SK-N-SH (cell line): ENCODE measurements at regions not wholly inside any gene's neighbourhood (a gene's known extent, or its start where the extent isn't known, plus 50 kb on each side); places are given as distances from the start of the nearest gene placed in this dataset.

Experiments
- CTCF ChIA-PET: fragments of 300-600, 350-600 bp; formaldehyde crosslinking; extraction: SDS; loops from one replicate; lab custom pipeline; 2021; lab: Yijun Ruan, JAX
- POLR2A ChIA-PET: fragments of 350-600 bp; sonication (Branson Sonifier 250); formaldehyde crosslinking; extraction: SDS; loops from one replicate; lab custom pipeline; 2020; ENCODE audit warnings: antibody characterized with exemption, inconsistent platforms; lab: Yijun Ruan, JAX
- DNase-seq: peaks from one replicate; pipeline ENCODE4 v3.0.0; 2012
- H2AFZ ChIP-seq: fragments of 200-600 bp; sonication (generic); 2 replicates; pipeline ENCODE4 v1.8.1; 2016; ENCODE audit warnings: antibody characterized with exemption, mild to moderate bottlenecking, low read depth
- H3F3A ChIP-seq: fragments of 200-600 bp; sonication (generic); replicated peaks from 2 replicates; pipeline ENCODE3; 2016; ENCODE audit warnings: antibody characterized with exemption, mild to moderate bottlenecking; ENCODE audit not compliant: insufficient read depth
- H3K27ac ChIP-seq, 2 experiments: fragments of 200-500 bp in 1 of 2; fragments of 200-600 bp in 1 of 2; sonication (Bioruptor generic) in 1 of 2; sonication (generic), shearing (Covaris generic) in 1 of 2; 2 replicates each; pipeline versions ENCODE4 v1.5.1 to v1.6.1; 2014 to 2016; ENCODE audit warnings: low read depth in 2 of 2, inconsistent platforms in 1 of 2, low read length in 1 of 2, mild to moderate bottlenecking in 1 of 2, mixed read lengths in 1 of 2
- H3K27me3 ChIP-seq: fragments of 200-600 bp; sonication (generic), shearing (Covaris generic); 2 replicates; pipeline ENCODE4 v1.6.1; 2016; ENCODE audit warnings: mixed run types; ENCODE audit not compliant: insufficient read depth
- H3K36me3 ChIP-seq, 2 experiments: fragments of 200-500 bp in 1 of 2; fragments of 200-600 bp in 1 of 2; sonication (Bioruptor generic) in 1 of 2; sonication (generic) in 1 of 2; replicated peaks in 1 of 2; 2 replicates each; pipeline versions ENCODE3 to v1.5.1; 2014 to 2016; ENCODE audit warnings: low read length in 1 of 2, mild to moderate bottlenecking in 1 of 2; ENCODE audit not compliant: insufficient read depth in 2 of 2, control insufficient read depth in 1 of 2
- H3K4me1 ChIP-seq, 2 experiments: fragments of 200-500 bp in 1 of 2; fragments of 200-600 bp in 1 of 2; sonication (Bioruptor generic) in 1 of 2; sonication (generic), shearing (Covaris generic) in 1 of 2; 2 replicates each; pipeline versions ENCODE4 v1.5.1 to v1.6.1; 2014 to 2016; ENCODE audit warnings: low read depth in 1 of 2, low read length in 1 of 2, mixed run types in 1 of 2; ENCODE audit not compliant: insufficient read depth in 2 of 2, control insufficient read depth in 1 of 2
- H3K4me2 ChIP-seq: fragments of 200-600 bp; sonication (generic), shearing (Covaris generic); 2 replicates; pipeline ENCODE4 v1.6.1; 2017; ENCODE audit warnings: mixed run types
- H3K4me3 ChIP-seq, 2 experiments: fragments of 200-500 bp in 1 of 2; fragments of 200-600 bp in 1 of 2; sonication (Bioruptor generic) in 1 of 2; sonication (generic), shearing (Covaris generic) in 1 of 2; 2 replicates each; pipeline versions ENCODE4 v1.5.1 to v1.8.1; 2014 to 2016; ENCODE audit warnings: low read depth in 2 of 2, inconsistent platforms in 1 of 2, low read length in 1 of 2, mild to moderate bottlenecking in 1 of 2, mixed read lengths in 1 of 2, moderate library complexity in 1 of 2
- H3K79me2 ChIP-seq: fragments of 200-600 bp; sonication (generic); 2 replicates; pipeline ENCODE4 v1.8.1; 2017; ENCODE audit warnings: mild to moderate bottlenecking; ENCODE audit not compliant: insufficient read depth
- H3K9ac ChIP-seq: fragments of 200-600 bp; sonication (generic); 2 replicates; pipeline ENCODE4 v1.6.1; 2017; ENCODE audit warnings: mixed run types
- H3K9me2 ChIP-seq: fragments of 200-600 bp; sonication (generic); 2 replicates; pipeline ENCODE4 v1.6.1; 2017; ENCODE audit warnings: mixed run types
- H3K9me3 ChIP-seq: fragments of 200-600 bp; sonication (generic); 2 replicates; pipeline ENCODE4 v1.6.1; 2017; ENCODE audit warnings: mixed run types, mild to moderate bottlenecking, moderate library complexity
- H4K20me1 ChIP-seq: fragments of 200-600 bp; sonication (generic); 2 replicates; pipeline ENCODE4 v1.6.1; 2017; ENCODE audit warnings: mild to moderate bottlenecking, mixed run types; ENCODE audit not compliant: insufficient read depth
- CHD2 ChIP-seq: fragments of 150-350 bp; IDR thresholded peaks from 2 replicates; pipeline ENCODE4 v1.6.1; 2018; ENCODE audit warnings: low read length; ENCODE audit not compliant: partially characterized antibody
- CTCF ChIP-seq: fragments of 200-600 bp; sonication (generic); IDR thresholded peaks from 2 replicates; pipeline ENCODE4 v1.6.1; 2017; ENCODE audit warnings: antibody characterized with exemption, mild to moderate bottlenecking, moderate library complexity
- FOSL2 ChIP-seq: IDR thresholded peaks from 2 replicates; pipeline ENCODE4 v1.4.0; 2012; ENCODE audit warnings: low read depth, mild to moderate bottlenecking, moderate library complexity, borderline replicate concordance
- FOXJ3 ChIP-seq: sonication (generic); formaldehyde crosslinking; IDR thresholded peaks from 2 replicates; pipeline ENCODE4 v1.5.1; 2020; ENCODE audit warnings: mild to moderate bottlenecking, missing genetic modification reagents
- FOXM1 ChIP-seq: IDR thresholded peaks from 2 replicates; pipeline ENCODE4 v1.4.0; 2012; ENCODE audit warnings: low read depth, mild to moderate bottlenecking
- GABPA ChIP-seq: IDR thresholded peaks from 2 replicates; pipeline ENCODE4 v1.4.0; 2012; ENCODE audit warnings: low read depth, mild to moderate bottlenecking
- IRF3 ChIP-seq: fragments of 150-350 bp; IDR thresholded peaks from 2 replicates; pipeline ENCODE4 v1.6.1; 2016; ENCODE audit warnings: mild to moderate bottlenecking, low read depth, low read length
- JUND ChIP-seq: IDR thresholded peaks from 2 replicates; pipeline ENCODE4 v1.4.0; 2012
- MAX ChIP-seq: IDR thresholded peaks from 2 replicates; pipeline ENCODE4 v1.4.0; 2012; ENCODE audit warnings: low read depth
- NRF1 ChIP-seq: IDR thresholded peaks from 2 replicates; pipeline ENCODE4 v1.6.1; 2012; ENCODE audit warnings: low read depth, mild to moderate bottlenecking, low read length
- RCOR1 ChIP-seq: fragments of 150-350 bp; IDR thresholded peaks from 2 replicates; pipeline ENCODE4 v1.6.1; 2017; ENCODE audit warnings: antibody characterized with exemption, low read length
- REST ChIP-seq: IDR thresholded peaks from 2 replicates; pipeline ENCODE4 v1.6.1; 2012; ENCODE audit warnings: mild to moderate bottlenecking, low read depth, low read length, moderate library complexity
- SIN3A ChIP-seq: IDR thresholded peaks from 2 replicates; pipeline ENCODE4 v1.6.1; 2012; ENCODE audit warnings: low read depth, mild to moderate bottlenecking, low read length, moderate library complexity, borderline replicate concordance
- SMC3 ChIP-seq: IDR thresholded peaks from 2 replicates; pipeline ENCODE4 v1.6.1; 2012; ENCODE audit warnings: low read depth, low read length, improper control_type of control experiment
- TEAD4 ChIP-seq: IDR thresholded peaks from 2 replicates; pipeline ENCODE4 v1.4.0; 2012; ENCODE audit warnings: mild to moderate bottlenecking, borderline replicate concordance; ENCODE audit not compliant: insufficient read depth
- USF1 ChIP-seq: IDR thresholded peaks from 2 replicates; pipeline ENCODE4 v1.4.0; 2012; ENCODE audit warnings: low read depth, borderline replicate concordance
- USF2 ChIP-seq: fragments of 150-350 bp; IDR thresholded peaks from 2 replicates; pipeline ENCODE4 v1.6.1; 2017; ENCODE audit warnings: antibody characterized with exemption, low read length, low read depth, borderline replicate concordance
- YY1 ChIP-seq: IDR thresholded peaks from 2 replicates; pipeline ENCODE4 v1.4.0; 2012; ENCODE audit warnings: low read depth, mild to moderate bottlenecking
- ZBTB33 ChIP-seq: IDR thresholded peaks from 2 replicates; pipeline ENCODE4 v1.4.0; 2012; ENCODE audit warnings: low read depth, borderline replicate concordance
- WGBS: methylation state at CpG from one replicate; pipeline ENCODE4 v1.1.6; 2017; ENCODE audit warnings: low lambda C conversion rate; 5-methylcytosine and 5-hydroxymethylcytosine counted together

GRCh38 chr3:30457726-30458125 is 148.7 kb upstream of the TGFBR2 start:
- ChIA-PET POLR2A (no interaction called here), CTCF (interaction anchor here (0.6 to 1.2 kb wide), 2 partner anchors 235 to 417 kb away, joined by 3 read pairs; no protein-coding TSS in a partner anchor)
- Histone ChIP-seq H3K4me3 (no peak overlapping the region), H2AFZ (no peak overlapping the region), H3K9me3 (no peaks in the 10 kb centered on the region), H3K9ac (no peak overlapping the region), H3K4me2 (no peak overlapping the region), H3K79me2 (no peaks in the 10 kb centered on the region), H3K27me3 (no peaks in the 10 kb centered on the region), H3K4me1 (peaks cover 0 to 8% of the 10 kb centered on the region in 2 experiments; a peak in 2 of 4 replicates), H3K27ac (no peak overlapping the region), H3K36me3 (no peaks in the 10 kb centered on the region), H3F3A (peaks cover 9% of the 10 kb centered on the region), H3K9me2 (no peaks in the 10 kb centered on the region), H4K20me1 (no peaks in the 10 kb centered on the region)
- no peak for DNase-seq
- 64% methylated on average over 1 of the region's 1 CpG for WGBS
- TF ChIP-seq USF1, result no peak
- no peak for TF ChIP-seq CHD2
- TF ChIP-seq GABPA, result no peak
- TF ChIP-seq CTCF, result no peak
- no peak for TF ChIP-seq SMC3
- no peak for TF ChIP-seq JUND
- TF ChIP-seq NRF1, result no peak
- TF ChIP-seq ZBTB33, result no peak
- TF ChIP-seq YY1, result no peak
- TF ChIP-seq FOXJ3 (CRISPR knock-in tag), result no peak
- no peak for TF ChIP-seq RCOR1
- no peak for TF ChIP-seq FOXM1
- TF ChIP-seq FOSL2, result no peak
- no peak for TF ChIP-seq USF2
- TF ChIP-seq REST, result no peak
- no peak for TF ChIP-seq TEAD4
- TF ChIP-seq SIN3A, result no peak
- TF ChIP-seq MAX, result no peak
- TF ChIP-seq IRF3, result no peak
